GM19240 (cell line): ENCODE measurements at regions not wholly inside any gene's neighbourhood (a gene's known extent, or its start where the extent isn't known, plus 50 kb on each side); places are given as distances from the start of the nearest gene placed in this dataset.

Source experiments
- DNase-seq: peaks from one replicate; pipeline ENCODE4 v3.0.0; 2011; ENCODE audit warnings: low spot score; ENCODE audit not compliant: insufficient read length

DNA sequence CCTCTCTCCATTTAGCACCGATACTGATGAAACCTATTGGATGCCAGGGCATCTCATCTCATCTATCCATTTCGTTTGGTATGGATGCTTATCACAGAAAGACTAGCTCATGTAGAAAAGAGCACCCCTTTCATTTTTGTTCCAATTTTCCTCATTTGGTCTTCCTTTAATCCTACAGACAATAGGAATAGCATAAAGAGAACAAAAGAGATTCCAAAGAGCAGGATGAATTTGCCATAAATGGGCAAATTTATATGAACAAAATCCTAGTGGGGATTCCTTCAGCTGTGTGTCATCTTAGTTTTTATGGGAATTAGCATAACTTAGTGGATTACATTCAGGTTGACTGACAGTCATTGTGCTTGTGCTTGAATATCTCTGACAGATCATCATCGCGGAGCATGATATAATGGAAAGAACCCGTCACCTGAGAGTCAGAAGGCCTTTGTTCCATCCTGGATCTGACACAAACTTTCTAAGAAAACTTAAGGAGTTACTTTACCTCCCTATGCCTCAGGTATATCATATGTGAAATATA is 777.5 kb upstream of the ADGRL2 start:
- no peak for DNase-seq

GRCh38 chr1:81021134-81021533 is 779.6 kb upstream of the ADGRL2 start:
- DNase-seq: no peak

- no peak for DNase-seq
These were observed 780.2 kb upstream of the ADGRL2 start for GRCh38 chr1:81020506-81020905.

- DNase-seq: no peak
These were observed 790.6 kb upstream of the ADGRL2 start for GRCh38 chr1:81010126-81010525.

- DNase-seq: no peak
These were observed 792.4 kb upstream of the ADGRL2 start for GRCh38 chr1:81008293-81008692.

- DNase-seq: no peak
These were observed 793.7 kb upstream of the ADGRL2 start for GRCh38 chr1:81007024-81007423.

DNA sequence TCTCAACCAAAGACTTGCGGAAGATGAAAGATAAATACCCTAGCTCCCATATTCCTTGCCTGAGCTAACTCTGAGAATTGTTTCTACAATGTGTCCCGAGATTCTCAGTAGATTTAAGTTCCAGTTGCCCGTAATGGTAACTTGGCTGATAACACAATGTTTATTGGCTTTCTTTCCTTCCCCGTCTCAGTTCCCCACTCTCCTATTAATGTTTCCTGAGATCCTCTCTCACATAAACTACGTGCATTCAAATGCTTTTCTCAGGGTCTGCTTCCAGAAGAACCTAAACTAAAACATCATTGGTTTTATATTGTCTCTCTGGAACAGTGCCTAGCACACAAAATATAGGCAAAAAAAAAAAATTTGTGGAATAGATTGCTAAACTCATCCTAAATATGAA is 794.2 kb upstream of the ADGRL2 start:
- no peak for DNase-seq

DNA sequence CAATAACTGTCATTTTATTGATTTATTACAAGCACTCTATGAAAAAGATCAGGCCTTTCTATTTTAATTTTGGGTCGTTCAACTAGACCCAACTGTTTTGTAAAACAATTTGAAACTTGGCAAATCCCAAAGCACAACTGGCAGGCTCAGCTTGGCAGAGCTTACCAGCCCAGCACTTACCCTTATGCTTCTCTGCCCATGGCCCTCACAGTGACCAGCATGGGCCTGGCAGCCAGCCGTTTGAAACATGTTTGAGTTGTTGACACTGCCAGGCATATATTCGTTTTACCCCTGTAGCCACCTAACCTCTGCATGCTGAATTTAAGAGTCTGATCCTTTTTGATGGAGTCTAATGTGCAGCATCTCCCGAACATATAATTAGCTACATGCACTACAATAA is 796.7 kb upstream of the ADGRL2 start:
- no peak for DNase-seq

DNA sequence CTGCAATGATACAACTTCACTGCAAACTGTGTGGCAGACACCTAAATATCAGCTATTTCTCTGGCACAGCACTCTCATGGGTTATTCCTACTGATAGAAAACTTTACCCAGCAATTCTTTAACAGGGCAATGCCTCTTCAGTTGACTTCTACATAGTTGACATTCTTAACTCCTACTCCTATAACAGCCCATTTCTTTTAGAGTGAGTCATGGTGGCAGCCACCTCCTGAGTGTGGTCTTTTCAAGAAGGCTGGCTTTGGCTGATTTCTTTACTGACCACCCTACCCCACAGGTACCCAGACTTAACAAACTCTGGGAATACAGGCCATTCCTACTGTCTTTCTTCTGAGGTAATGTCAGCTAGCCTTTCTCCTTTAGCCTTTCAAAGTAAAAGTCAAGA is 805.8 kb upstream of the ADGRL2 start:
- DNase-seq: no peak

DNA sequence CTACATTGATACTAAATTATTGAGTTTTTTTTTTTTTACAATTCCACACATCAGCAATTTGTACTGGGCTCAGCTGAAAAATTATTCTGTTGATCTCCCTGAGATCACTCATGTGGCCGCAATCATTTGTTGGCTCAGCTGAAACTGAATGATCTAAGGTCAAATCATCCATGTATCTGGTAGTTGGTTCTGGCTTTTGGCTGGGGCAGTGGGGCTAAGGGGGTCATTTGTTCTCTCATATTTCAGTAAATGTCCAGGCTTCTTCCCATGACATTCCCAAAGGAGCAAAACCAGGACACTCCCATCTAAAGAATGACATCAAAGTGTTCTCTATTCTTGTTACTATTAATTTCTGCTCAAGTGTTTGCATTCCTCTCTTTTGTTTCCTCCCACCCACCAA is 806.7 kb upstream of the ADGRL2 start:
- no peak for DNase-seq

DNA sequence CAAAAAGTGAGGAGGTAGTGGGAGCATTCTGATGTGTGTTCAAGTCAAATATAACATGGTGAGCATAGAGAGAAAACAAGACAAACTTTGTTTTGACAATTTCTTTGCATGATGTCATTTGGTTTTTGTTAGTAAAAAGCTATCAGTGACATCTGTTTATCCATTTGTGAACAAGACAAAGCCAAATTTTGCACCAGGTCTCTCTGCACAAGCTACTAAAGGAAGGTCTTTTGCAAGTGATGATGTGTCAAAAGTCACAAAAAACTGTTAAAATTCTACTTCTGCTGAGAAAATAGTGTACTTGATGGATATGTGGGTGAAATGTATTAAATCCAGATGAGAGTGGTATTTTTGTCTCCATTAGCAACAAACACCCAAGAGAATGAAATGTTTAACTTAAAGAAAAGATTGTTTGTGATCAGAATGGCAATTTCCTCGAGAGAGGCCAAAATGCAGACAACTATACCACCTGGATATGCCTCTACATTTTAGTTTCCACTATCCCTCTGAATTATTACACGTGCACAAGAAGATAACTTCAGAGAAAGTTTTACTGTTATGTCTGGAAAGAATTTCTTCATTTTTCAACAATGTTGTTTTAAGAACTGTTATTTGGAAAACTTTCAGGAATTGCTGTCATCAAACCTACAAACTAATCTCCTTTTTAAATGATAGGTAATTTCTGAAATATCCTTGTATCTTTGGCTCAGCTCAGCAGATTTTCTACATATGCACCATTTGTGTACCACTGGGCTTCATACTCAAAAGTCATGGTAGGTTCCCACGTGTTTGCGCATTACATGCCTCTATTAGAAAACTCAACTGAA is 807.4 kb upstream of the ADGRL2 start:
- no peak for DNase-seq

DNA sequence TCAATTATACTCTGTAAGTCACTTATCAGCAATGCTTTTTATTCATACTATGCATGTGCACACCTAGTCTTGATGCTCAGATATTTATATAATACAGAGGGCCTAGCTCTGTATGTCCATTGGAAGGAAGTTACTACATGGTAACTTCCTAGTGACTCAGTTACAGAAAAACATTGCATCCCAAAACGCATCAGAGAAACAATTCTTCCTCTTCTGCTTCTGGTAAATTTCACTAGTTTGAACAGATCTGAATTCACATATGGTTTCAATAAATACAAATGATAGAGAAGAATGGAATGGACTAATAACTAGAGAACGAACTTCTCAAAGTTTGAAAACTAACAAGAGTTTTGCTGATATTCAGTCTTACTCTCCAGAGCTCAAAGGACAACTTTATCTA is 811.3 kb upstream of the ADGRL2 start:
- no peak for DNase-seq

DNA sequence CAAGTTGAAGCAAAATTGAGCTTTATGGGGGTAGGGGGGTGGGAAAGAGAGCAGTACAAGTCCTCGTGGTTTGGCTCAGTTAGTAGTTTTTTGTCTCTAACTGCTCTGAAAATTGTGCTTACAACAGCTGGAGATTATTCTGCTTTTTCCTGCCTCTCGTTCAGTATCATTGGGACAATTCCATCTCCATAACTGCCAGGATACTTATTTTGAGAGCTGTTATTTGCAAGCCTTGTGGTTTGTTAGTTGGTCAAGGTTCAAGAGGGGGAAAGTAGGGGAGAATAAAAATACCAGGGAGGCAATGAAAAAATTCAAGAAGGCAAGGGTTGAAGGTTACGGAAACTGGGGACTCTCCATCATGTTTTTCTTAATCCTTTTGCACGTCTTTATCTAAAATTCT is 811.8 kb upstream of the ADGRL2 start:
- no peak for DNase-seq

GRCh38 chr1:80987824-80988223 is 812.9 kb upstream of the ADGRL2 start:
- no peak for DNase-seq

DNA sequence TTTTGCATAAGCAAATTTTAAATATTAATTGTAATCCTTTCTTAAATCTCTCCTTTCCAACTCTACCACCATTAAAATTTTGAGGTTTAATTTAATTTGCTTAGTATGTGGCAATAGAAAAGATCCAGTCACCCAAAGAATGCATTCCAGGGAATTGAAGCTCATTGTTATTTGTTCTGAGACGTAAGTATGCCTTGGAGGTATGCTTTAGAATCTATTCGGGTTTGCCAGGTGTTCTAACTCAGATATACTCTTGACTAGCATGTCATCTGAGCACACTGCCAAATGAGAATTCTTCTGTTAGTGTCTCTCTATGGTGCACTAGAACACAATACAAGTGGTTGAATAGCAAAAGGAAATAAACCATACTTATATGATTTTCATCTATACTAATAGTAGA is 813.6 kb upstream of the ADGRL2 start:
- no peak for DNase-seq

DNA sequence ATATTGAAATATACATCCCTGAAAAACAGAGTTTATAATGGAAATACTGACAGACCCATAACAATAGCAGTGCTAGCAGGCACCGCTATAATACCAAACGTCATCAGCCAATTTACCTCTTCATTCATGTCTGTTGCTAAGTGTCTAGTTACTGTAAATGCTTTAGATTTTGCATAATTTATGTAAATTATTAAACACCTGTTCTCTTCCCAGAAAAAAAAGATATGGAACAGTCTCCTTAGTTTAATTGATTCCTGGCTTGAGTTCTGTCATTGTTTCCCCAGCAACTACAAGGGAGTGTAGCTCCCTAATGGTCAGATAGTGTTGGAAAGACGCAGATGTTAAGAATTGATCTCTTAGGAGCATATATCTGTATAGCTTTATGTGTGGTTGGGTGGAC is 817.9 kb upstream of the ADGRL2 start:
- DNase-seq: no peak

DNA sequence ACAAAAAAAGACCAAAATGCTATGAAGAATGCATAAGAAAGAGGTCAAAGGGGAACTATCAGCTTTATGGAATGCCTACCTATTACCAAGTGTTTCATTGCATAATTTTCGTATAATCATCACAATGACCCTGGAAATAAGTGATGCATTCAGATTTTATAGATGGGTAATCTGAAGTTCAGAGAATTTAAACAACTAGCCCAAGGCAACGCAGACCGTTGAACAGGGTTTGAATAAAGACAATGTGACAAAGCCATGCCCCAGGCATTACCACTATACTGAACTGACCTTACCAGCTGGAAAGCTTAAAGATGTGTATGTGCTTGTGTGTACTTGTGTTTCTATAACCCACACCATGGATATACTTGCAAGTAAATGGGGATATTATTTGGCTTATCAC is 827.6 kb upstream of the ADGRL2 start:
- DNase-seq: no peak

DNA sequence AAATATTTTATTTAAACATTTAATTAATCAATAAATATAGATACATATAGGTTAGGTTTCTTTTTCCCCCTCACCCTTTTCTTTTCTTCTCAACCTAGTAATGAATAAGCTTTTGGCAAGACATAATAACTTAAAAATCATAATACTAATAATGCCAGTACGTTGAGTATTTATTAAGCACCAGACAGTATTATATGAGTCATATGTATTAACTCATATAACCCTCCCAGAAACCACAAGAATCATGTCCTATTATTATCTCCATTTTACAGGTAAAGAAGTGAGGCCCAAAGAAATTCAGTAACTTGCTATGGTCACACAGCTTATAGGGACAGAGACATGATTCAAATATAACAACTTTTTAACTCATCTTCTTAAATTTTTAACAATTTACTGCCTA is 834.5 kb upstream of the ADGRL2 start:
- no peak for DNase-seq

DNA sequence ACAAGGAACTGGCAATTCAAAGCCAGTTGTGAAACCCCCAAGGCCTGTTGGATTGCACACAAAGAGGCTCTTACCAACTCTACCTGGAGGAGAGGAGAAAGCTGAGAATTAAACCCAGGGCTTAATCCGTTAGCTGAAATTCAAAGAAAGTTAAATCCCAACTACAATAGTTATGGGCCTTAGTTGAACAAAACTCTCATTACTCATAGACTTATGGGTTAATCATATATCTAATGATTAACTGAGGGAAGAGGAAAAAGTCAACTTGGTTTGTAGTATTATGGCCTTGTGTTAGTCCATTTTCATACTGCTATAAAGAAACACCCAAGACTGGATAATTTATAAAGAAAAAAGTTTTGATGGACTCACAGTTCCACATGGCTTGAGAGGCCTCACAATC is 838.2 kb upstream of the ADGRL2 start:
- no peak for DNase-seq

- DNase-seq: no peak
These were observed 839.1 kb upstream of the ADGRL2 start for GRCh38 chr1:80961464-80962190.

GRCh38 chr1:80933346-80933745 is 867.4 kb upstream of the ADGRL2 start:
- no peak for DNase-seq

DNA sequence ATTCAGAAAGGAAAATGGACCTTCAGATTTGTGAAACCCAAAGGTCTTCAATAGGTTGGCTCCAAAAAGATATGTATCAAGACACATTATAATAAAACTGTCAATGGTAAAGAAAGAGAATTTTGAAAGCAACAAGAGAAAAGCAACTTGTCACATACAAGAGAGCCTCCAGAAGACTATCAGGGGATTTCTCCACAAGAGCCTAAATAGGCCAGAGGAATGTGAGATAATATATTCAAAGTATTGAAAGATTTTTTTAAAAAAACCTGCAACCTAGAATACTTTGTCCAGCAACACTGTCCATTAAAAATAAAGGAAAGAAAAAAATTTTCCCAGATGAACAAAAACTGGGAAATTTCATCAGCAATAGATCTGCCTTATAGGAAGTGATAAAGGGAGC is 869.6 kb upstream of the ADGRL2 start:
- no peak for DNase-seq
